GM19395 (cell line): ENCODE measurements at regions not wholly inside any gene's neighbourhood (a gene's known extent, or its start where the extent isn't known, plus 50 kb on each side); places are given as distances from the start of the nearest gene placed in this dataset.

ENCODE experiments used
- ATAC-seq: cut with Tn5 transposase; IDR thresholded peaks from one replicate; pipeline ENCODE4 v1.9.1; 2021; ENCODE audit warnings: mild to moderate bottlenecking, moderate library complexity; ENCODE audit not compliant: unreplicated experiment

GRCh38 chr10:110355141-110355831 is 50.6 kb upstream of the SMNDC1 start:
- peak; percentile 43 for ATAC-seq

- ATAC-seq: peak; percentile 18
Measured at GRCh38 chr10:110355922-110356627, 51.4 kb upstream of the SMNDC1 start.

GRCh38 chr10:110356628-110357245 is 52.0 kb upstream of the SMNDC1 start:
- ATAC-seq: peak; percentile 87

GRCh38 chr10:110357252-110357780 is 52.6 kb upstream of the SMNDC1 start:
- ATAC-seq: peak; percentile 15

GRCh38 chr10:110357871-110358270 is 53.2 kb upstream of the SMNDC1 start:
- ATAC-seq: no peak

DNA sequence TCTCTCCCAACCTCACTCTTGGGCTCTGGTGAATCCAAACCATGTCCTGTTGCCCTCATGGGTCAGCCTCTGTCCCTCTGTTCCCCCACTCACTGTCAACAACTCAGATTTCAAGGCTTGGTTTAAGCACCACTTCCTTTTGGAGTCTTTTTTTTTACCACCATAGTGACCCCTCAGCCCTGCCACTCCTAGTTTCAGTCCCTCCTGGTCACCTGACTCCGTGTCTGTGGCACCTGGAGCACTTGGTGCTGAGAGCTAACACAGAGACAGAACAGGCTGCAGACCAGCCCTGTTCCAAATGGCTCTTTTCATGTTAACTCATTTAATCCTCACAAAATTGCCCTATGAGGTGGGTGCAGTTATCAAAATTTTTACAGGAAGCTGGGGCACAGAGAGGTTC is 53.6 kb upstream of the SMNDC1 start:
- ATAC-seq: no peak

DNA sequence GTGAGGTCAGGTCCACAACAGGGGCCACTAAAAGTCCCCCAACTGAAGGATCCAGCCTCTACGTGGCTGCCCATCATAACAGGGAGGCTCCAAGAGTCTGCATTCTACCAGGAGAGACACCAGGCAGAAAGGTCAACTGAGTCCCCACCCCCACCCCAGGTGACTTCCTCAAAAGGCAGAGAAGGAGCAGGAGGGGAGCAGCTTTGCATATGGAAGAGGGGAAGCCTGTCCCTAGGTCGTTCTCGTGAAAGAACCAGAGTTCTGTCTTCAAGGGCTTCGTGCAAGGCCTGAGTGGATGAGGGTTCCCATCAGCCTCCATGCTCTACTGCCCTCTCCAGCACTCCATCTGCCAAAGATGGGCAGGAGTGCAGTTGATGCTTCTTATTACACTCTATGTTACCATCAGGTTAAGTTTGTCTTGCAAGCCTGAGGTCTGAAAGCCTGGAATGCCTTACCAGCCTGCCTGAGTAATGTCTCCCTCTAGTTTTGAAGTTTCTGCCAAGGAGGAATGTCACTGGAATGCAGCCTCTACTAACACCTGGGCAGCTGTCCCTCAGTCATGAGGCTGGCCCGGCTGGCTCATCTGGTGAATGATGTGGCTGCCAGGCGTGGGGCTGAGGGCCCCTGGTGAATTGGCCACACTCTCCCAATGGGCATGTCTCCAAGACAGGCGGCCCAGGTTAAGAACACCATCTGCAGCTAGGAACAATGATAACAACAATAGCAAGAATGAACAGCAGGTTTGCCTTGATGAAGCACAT is 54.3 kb upstream of the SMNDC1 start:
- no peak for ATAC-seq

- no peak for ATAC-seq
Measured at GRCh38 chr10:110360857-110361474, 56.2 kb upstream of the SMNDC1 start.

- no peak for ATAC-seq
Measured at GRCh38 chr10:110361800-110362456, 57.2 kb upstream of the SMNDC1 start.

GRCh38 chr10:110363572-110364411 is 59.1 kb upstream of the SMNDC1 start:
- ATAC-seq: no peak

- no peak for ATAC-seq
Measured at GRCh38 chr10:110364531-110364937, 59.8 kb upstream of the SMNDC1 start.

DNA sequence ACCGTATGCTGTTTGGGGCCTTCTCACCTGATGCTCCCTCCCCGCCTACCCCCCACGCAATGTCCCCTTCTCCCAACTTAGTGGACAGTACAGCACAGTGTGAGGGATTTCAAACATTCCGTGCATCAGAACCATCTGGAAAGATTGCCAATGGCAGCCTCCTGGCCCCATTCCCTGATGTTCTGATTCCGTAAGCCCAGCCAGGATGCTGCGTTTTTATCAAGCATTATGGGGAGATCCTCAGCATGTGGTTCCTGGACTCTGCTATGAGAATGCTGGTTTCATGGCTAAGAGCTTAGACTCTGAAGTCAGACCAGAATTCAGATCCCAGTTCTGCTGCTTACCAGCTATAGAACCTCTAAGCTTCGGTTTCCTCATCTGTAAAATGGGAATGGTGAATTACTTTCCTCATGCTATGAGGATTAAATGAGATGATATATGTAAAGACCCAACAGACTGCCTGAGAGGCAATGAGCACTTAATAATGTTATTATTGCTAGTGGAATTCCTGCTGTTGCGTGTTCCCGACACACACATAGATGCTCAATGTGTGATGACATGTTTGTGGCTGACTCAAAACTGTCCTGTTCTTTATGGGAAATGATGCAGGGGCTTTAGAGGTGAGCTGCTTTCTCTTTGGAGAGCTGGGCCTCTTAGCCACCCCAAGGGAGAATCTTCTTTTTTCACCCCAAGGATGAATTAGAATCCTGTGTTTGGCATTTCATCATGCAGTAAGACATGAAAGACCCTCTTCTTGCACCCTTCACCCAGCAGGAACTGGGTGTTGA is 60.8 kb upstream of the SMNDC1 start:
- no peak for ATAC-seq

GRCh38 chr10:110366635-110367034 is 61.9 kb upstream of the SMNDC1 start:
- ATAC-seq: no peak

GRCh38 chr10:110368002-110368401 is 63.3 kb upstream of the SMNDC1 start:
- ATAC-seq: peak; percentile 65

- no peak for ATAC-seq
Measured at GRCh38 chr10:110368556-110368955, 63.8 kb upstream of the SMNDC1 start.

GRCh38 chr10:110370006-110370405 is 65.3 kb upstream of the SMNDC1 start:
- no peak for ATAC-seq

GRCh38 chr10:110372656-110373055 is 67.9 kb upstream of the SMNDC1 start:
- no peak for ATAC-seq

DNA sequence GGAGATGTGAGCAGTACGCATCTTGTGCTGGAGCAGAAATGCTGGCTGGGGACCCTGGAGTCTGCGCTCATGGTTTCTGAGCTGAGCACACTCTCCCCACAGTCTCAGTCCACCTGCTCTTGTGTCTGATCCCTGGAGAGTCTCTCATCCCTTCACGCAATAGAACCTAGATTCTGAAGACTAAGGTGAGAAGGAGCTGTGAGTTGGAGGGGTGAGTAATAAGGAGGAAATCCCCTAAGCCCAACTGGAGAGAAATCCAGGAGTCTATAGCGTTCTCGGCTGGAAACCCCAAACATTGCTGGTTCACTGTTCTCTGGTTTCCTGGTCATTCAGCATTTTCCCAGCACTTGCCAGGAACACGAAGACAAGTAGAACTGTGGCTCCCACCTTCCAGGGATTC is 68.3 kb upstream of the SMNDC1 start:
- ATAC-seq: no peak
